Activated CD4-positive, CD25-positive, alpha-beta regulatory T cell treated with anti-CD3 and anti-CD28 coated beads, Interleukin-2, amount 50 U/mL, for 24 hours (primary cell): ENCODE measurements at regions not wholly inside any gene's neighbourhood (a gene's known extent, or its start where the extent isn't known, plus 50 kb on each side); places are given as distances from the start of the nearest gene placed in this dataset.

Source experiments
- ATAC-seq, 2 donors: fragments of 150-1000 bp; cut with Tn5 transposase; one replicate each; pipeline ENCODE4 v1.10.0; 2021; ENCODE audit warnings: mild to moderate bottlenecking in 1 of 2, moderate library complexity in 1 of 2

GRCh38 chr3:56890448-56891091, 88.8 kb upstream of the ARHGEF3 start:
- ATAC-seq, result peak in 1 of 2 donors; percentile 23

GRCh38 chr3:56889131-56889530, 87.4 kb upstream of the ARHGEF3 start:
- ATAC-seq, result no peak

- peak; percentile 51 to 64 for ATAC-seq
These were observed 85.8 kb upstream of the ARHGEF3 start for GRCh38 chr3:56887402-56888025.

GRCh38 chr3:56886314-56886713, 84.6 kb upstream of the ARHGEF3 start:
- no peak for ATAC-seq

GRCh38 chr3:56885879-56886278, 84.1 kb upstream of the ARHGEF3 start:
- peak; percentile 51 to 59 for ATAC-seq

GRCh38 chr3:56885453-56885852, 83.7 kb upstream of the ARHGEF3 start:
- ATAC-seq, result no peak

- no peak for ATAC-seq
These were observed 82.6 kb upstream of the ARHGEF3 start for GRCh38 chr3:56884387-56884786.

GRCh38 chr3:56883828-56884227, 82.1 kb upstream of the ARHGEF3 start:
- no peak for ATAC-seq

- no peak for ATAC-seq
These were observed 81.1 kb upstream of the ARHGEF3 start for GRCh38 chr3:56882896-56883295.

GRCh38 chr3:56881841-56882240, 80.1 kb upstream of the ARHGEF3 start:
- ATAC-seq, result no peak

- peak; percentile 23 to 31 for ATAC-seq
These were observed 79.2 kb upstream of the ARHGEF3 start for GRCh38 chr3:56880720-56881575.

GRCh38 chr3:56879436-56880215, 77.9 kb upstream of the ARHGEF3 start:
- peak; percentile 30 to 34 for ATAC-seq

- peak; percentile 89 to 91 for ATAC-seq
These were observed 76.3 kb upstream of the ARHGEF3 start for GRCh38 chr3:56878074-56878473.

- no peak for ATAC-seq
These were observed 75.2 kb upstream of the ARHGEF3 start for GRCh38 chr3:56876916-56877315.

- ATAC-seq, result no peak
These were observed 72.5 kb upstream of the ARHGEF3 start for GRCh38 chr3:56874269-56874668.

- no peak for ATAC-seq
These were observed 68.7 kb upstream of the ARHGEF3 start for GRCh38 chr3:56870436-56870835.

GRCh38 chr3:56869157-56869889, 67.6 kb upstream of the ARHGEF3 start:
- ATAC-seq, result peak; percentile 91 to 95

- no peak for ATAC-seq
These were observed 67.0 kb upstream of the ARHGEF3 start for GRCh38 chr3:56868706-56869105.

- no peak for ATAC-seq
These were observed 65.9 kb upstream of the ARHGEF3 start for GRCh38 chr3:56867671-56868070.

GRCh38 chr3:56864918-56865524, 63.3 kb upstream of the ARHGEF3 start:
- no peak for ATAC-seq

GRCh38 chr3:56864090-56864489, 62.3 kb upstream of the ARHGEF3 start:
- ATAC-seq, result peak; percentile 67 to 74
